LNCAP (cell line): ENCODE measurements at regions not wholly inside any gene's neighbourhood (a gene's known extent, or its start where the extent isn't known, plus 50 kb on each side); places are given as distances from the start of the nearest gene placed in this dataset.

Source experiments
- CTCF ChIP-seq: fragments of 450-650 bp; IDR thresholded peaks from 2 replicates; pipeline ENCODE4 v1.5.1; 2017; ENCODE audit warnings: mild to moderate bottlenecking

- TF ChIP-seq CTCF, result no peak
Observed at GRCh38 chr11:10926801-10927211, 69.0 kb upstream of the ZBED5 start.

- no peak for TF ChIP-seq CTCF
Observed at GRCh38 chr11:10925149-10925926, 67.5 kb upstream of the ZBED5 start.

GRCh38 chr11:10923882-10924281 lies 66.0 kb upstream of the ZBED5 start:
- TF ChIP-seq CTCF, result no peak

GRCh38 chr11:10922892-10923291 lies 65.0 kb upstream of the ZBED5 start:
- TF ChIP-seq CTCF, result no peak

GRCh38 chr11:10920875-10921274 lies 63.0 kb upstream of the ZBED5 start:
- TF ChIP-seq CTCF, result no peak

- TF ChIP-seq CTCF, result no peak
Observed at GRCh38 chr11:10920205-10920604, 62.4 kb upstream of the ZBED5 start.

- TF ChIP-seq CTCF, result no peak
Observed at GRCh38 chr11:10918698-10919097, 60.8 kb upstream of the ZBED5 start.

- no peak for TF ChIP-seq CTCF
Observed at GRCh38 chr11:10918275-10918674, 60.4 kb upstream of the ZBED5 start.
